ENCODE measurements at regions not wholly inside any gene's neighbourhood (a gene's known extent, or its start where the extent isn't known, plus 50 kb on each side); places are given as distances from the start of the nearest gene placed in this dataset.

GRCh38 chr20:7516621-7517111 is 423.6 kb downstream of the HAO1 start:
- FAIRE-seq (no peak), ATAC-seq (no peak), DNase-seq (no peak)
- Histone ChIP-seq H3K9me3 (no peaks in the 10 kb centered on the region), H3K36me3 (no peaks in the 10 kb centered on the region), H3K4me3 (no peak overlapping the region), H3K4me1 (no peaks in the 10 kb centered on the region), H3K27ac (no peak overlapping the region), H3K27me3 (no peaks in the 10 kb centered on the region)
- intact Hi-C loops (cut with DNase I): no loop called here
- TF ChIP-seq CTCF (IDR thresholded peaks at IDR 0.05): no peak
- WGBS, 2 donors: 16 to 21% methylated on average over 6 of the region's 6 CpGs

GRCh38 chr20:7520361-7520760 is 419.9 kb downstream of the HAO1 start:
- Histone ChIP-seq H3K36me3 (no peaks in the 10 kb centered on the region), H3K4me3 (no peak overlapping the region), H3K27me3 (no peaks in the 10 kb centered on the region), H3K9me3 (no peaks in the 10 kb centered on the region), H3K27ac (no peak overlapping the region), H3K4me1 (no peaks in the 10 kb centered on the region)
- intact Hi-C loops (cut with DNase I): no loop called here
- ATAC-seq (no peak), FAIRE-seq (no peak), DNase-seq (no peak)
- WGBS, 2 donors: 63 to 70% methylated on average over 4 of the region's 4 CpGs
- TF ChIP-seq CTCF (IDR thresholded peaks at IDR 0.05): no peak

DNA sequence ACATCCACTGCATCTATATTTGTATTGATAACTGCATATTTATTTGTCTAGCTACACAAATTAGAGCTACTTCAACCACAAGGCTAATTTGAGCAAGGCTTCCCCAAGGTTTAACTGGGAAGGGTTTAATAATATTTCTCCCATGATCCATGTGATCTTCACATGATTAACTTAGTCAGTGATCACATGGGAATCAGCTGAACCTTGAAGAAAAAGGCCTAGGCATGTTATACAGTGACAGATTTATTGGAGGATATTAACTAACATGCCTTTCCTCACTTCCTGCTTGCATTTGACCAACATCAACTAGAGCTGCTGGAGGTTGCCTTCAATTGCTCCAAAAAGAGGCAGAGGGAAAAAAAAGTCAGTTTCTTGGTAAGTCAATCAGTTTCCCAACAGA is 417.0 kb downstream of the HAO1 start:
- TF ChIP-seq CTCF (IDR thresholded peaks at IDR 0.05): no peak
- Histone ChIP-seq H3K4me3 (no peak overlapping the region), H3K27me3 (no peaks in the 10 kb centered on the region), H3K9me3 (no peaks in the 10 kb centered on the region), H3K4me1 (no peaks in the 10 kb centered on the region), H3K36me3 (no peaks in the 10 kb centered on the region), H3K27ac (no peak overlapping the region)
- FAIRE-seq (no peak), ATAC-seq (no peak), DNase-seq (no peak)
- intact Hi-C loops (cut with DNase I): no loop called here

DNA sequence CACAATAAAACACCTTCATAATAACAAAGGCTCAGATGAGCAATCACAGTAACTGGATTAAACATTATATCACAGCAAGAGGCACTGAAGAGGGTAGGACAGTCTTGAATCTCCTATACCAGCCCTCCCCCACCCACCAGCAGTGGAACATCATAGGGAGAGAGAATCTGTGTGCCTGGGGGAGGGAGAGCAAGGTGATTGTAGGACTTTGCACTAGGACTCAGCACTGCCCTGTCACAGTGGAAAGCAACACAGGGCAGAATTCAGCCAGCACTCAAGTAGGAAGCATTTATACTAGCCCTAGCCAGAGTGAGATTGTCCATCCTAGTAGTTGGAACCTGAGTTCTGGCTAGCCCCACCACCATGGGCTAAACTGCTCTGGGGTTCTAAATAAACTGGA is 400.2 kb downstream of the HAO1 start:
- ATAC-seq (no peak), DNase-seq (no peak), FAIRE-seq (no peak)
- Histone ChIP-seq H3K27ac (no peak overlapping the region), H3K9me3 (no peaks in the 10 kb centered on the region), H3K27me3 (no peaks in the 10 kb centered on the region), H3K4me1 (no peaks in the 10 kb centered on the region), H3K4me3 (no peak overlapping the region), H3K36me3 (no peaks in the 10 kb centered on the region)
- intact Hi-C loops (cut with DNase I): no loop called here
- no peak for TF ChIP-seq CTCF (IDR thresholded peaks at IDR 0.05)

- DNase-seq (no peak), FAIRE-seq (no peak), ATAC-seq (no peak)
- H3K27ac ChIP-seq: no peak overlapping the region
- 56 to 66% methylated on average over 2 of the region's 2 CpGs for WGBS, 2 donors
- intact Hi-C loops (cut with DNase I): no loop called here
- TF ChIP-seq CTCF (IDR thresholded peaks at IDR 0.05): no peak
- no peaks in the 10 kb centered on the region for H3K27me3 ChIP-seq
- no peaks in the 10 kb centered on the region for H3K36me3 ChIP-seq
- no peak overlapping the region for H3K4me3 ChIP-seq
- H3K4me1 ChIP-seq: no peaks in the 10 kb centered on the region
- peaks cover 0 to 4% (median 0%) of the 10 kb centered on the region in 4 donors for H3K9me3 ChIP-seq
Observed at GRCh38 chr20:7540923-7541322, 399.3 kb downstream of the HAO1 start.
